HG02763 (cell line): ENCODE measurements at regions not wholly inside any gene's neighbourhood (a gene's known extent, or its start where the extent isn't known, plus 50 kb on each side); places are given as distances from the start of the nearest gene placed in this dataset.
"Not testable (repeated sequence)": the region's sequence is repeated elsewhere in the genome, so short reads cannot be mapped to it uniquely, and the experiment has no call there.

Experiments used
- ATAC-seq: cut with Tn5 transposase; IDR thresholded peaks from one replicate; pipeline ENCODE4 v1.9.1; 2021; ENCODE audit warnings: mild to moderate bottlenecking, moderate library complexity; ENCODE audit not compliant: unreplicated experiment

GRCh38 chr2:139730197-139730596, 950.0 kb upstream of the NXPH2 start:
- no peak for ATAC-seq

DNA sequence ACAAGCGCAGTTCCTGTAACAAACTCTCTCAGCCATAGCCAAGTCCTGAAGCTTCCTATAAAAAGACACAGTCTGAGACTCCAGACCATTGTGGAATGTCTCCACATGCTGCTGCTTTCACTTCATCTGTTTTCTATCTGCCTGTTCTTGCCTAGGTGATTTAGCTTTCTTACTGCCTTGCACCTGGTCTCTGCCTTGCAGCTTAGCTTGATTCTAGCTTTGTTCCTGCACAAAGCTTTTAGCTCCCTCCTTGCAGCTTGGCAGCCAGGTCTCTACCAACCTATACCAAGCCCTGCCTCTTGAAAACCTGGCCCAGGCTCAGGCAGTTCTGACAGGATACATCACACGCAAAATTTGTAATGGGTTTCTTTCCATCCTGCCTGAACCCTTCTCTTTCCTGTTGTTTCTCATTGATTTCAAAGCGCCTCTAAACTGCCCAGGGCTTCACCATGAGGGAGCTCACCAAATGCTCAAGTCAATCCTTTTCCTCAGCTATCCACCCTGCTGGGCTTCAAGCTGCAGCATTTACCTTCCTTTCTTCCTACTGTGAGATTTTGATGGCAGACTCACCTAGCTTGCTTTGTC, 941.3 kb upstream of the NXPH2 start:
- ATAC-seq, result no peak

GRCh38 chr2:139720056-139720455, 939.9 kb upstream of the NXPH2 start:
- no peak for ATAC-seq

DNA sequence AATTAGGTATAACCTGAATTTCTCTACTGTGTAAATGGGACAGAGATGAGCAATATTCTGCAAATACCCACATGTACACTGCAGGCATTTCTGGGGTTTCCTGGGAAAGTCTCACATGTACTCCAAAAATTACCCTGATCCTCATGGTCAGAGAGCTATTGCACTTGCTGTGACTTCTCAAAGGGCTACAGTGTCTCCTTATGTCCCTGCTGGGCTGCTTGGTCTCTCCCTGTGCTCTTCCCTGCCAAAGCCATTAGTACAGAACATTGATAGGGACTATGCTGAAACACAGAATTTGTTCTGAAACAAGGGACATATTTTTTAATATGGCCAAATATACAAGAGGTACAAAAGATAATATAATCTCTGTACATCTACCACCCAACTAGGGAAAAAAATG, 924.4 kb upstream of the NXPH2 start:
- ATAC-seq, result no peak

- ATAC-seq, result no peak
These were observed 914.1 kb upstream of the NXPH2 start for GRCh38 chr2:139694327-139694726.

DNA sequence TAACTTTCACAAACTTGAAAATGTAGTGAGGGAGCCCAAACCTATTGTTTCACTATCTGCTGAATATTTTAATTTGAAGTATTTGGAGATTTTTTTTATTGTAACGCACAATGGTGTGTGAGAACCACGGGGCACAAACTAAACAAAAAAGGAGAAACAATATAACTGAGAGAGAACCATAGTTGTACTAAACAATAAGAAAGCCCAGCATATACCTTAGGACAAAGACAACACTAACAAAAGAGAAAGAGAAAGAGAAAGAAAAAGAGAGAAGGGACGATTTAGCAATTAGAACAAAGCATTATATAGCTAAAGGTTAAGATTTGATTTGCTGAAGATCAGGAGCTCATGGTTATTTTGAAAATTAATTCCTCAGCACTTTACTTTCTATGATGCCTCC, 906.0 kb upstream of the NXPH2 start:
- no peak for ATAC-seq

GRCh38 chr2:139685090-139685983, 905.1 kb upstream of the NXPH2 start:
- ATAC-seq, result no peak

DNA sequence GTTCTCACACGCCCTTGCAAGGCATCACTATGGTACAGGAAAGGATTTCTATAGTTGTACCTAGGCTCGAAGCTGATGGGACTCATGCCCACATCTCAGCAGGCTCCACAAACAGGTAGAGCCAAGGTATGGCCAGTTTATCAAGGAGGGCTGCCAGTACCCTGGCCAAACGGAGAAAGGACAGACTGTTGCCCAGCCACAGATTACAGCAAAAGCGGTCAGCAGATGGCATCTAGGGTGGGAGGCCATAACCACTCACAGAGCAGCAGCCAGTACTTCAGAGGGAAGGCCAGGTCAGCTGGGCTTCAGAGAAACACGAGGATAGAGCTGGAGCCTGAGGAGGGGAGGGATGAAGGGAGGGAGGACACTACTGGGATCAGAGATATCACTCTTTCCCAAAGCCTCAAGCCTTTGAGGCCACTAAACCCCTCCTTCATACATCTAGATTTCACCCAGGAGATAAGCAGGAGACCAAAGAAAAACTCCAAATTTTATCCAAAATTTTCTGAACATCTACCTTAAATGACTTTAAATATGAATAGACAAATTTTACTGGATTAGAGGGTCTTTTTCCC, 904.2 kb upstream of the NXPH2 start:
- no peak for ATAC-seq

GRCh38 chr2:139674577-139674976, 894.4 kb upstream of the NXPH2 start:
- ATAC-seq, result no peak

DNA sequence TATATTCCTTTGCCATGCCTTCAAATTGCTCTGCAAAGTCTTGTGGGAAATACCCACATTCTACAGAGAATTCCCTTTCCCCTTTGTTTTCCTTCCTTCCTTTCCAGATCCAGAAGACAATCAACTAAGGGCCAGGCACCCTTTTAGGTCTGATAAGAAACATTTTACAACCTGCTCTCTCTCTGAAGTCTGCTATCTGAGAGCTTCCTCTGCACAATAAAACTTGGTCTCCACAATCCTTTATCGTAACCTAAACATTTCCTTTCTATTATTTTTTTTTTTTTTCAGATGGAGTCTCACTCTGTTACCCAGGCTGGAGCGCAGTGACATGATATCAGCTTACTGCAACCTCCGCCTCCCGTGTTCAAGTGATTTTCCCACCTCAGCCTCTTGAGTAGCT, 893.3 kb upstream of the NXPH2 start:
- not testable (repeated sequence) for ATAC-seq

GRCh38 chr2:139669675-139670074, 889.5 kb upstream of the NXPH2 start:
- ATAC-seq, result no peak

GRCh38 chr2:139652385-139652784, 872.2 kb upstream of the NXPH2 start:
- ATAC-seq, result no peak

DNA sequence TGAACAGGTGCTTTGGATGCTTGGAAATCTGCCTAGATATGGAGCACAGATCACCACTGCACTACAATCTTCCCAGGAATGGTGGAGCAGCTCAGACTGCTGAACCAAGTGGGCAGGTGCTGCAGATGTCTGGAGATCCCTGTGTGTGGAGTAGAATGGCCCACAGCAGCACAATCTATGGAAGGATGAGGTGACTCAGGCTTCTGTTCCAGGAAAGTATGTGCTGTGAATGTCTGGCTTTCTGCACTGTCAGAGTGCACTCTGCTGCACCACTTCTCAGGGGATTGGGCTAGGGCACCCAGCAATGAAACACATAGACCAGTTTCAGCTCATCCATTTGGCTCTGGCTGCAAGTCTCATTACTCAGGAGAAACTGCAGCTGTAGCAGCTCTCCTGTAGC, 865.4 kb upstream of the NXPH2 start:
- ATAC-seq, result no peak

DNA sequence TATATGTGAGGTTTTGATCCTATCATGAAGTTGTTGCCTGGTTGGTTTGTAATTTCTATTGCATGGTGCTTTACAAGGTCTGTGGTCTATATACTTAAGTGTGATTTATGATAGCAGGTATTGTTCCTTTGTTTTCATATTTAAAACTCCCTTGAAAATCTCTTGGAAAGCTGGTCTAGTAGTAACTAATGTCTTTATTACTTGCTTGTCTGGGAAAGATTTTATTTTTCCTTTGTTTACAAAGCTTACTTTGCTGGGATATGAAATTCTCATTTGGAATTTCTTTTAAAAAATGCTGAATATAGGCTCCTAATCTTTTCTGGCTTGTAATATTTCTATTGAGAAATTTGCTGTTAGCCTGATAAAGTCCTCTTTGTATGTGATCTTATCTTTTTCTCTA, 862.9 kb upstream of the NXPH2 start:
- ATAC-seq, result no peak

- ATAC-seq, result no peak
These were observed 851.8 kb upstream of the NXPH2 start for GRCh38 chr2:139631966-139632365.

- no peak for ATAC-seq
These were observed 848.7 kb upstream of the NXPH2 start for GRCh38 chr2:139628931-139629330.

GRCh38 chr2:139626128-139626527, 845.9 kb upstream of the NXPH2 start:
- no peak for ATAC-seq

GRCh38 chr2:139622691-139623090, 842.5 kb upstream of the NXPH2 start:
- no peak for ATAC-seq

DNA sequence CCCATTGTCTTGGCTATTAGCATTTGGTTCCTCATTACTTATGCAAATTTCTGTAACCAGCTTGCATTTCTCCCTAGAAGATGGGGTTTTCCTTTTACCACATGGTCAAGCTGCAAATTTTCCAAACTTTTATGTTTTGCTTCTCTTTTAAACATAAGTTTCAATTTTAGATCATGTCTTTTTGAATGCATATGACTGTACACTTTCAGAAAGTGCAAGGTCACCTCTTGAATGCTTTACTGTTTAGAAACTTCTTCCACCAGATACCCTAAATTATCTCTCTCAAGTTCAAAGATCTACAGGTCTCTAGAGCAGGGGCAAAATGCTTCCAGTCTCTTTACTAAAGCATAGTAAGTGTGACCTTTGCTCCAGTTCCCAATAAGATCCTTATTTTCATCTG, 837.6 kb upstream of the NXPH2 start:
- no peak for ATAC-seq

GRCh38 chr2:139613264-139613663, 833.1 kb upstream of the NXPH2 start:
- ATAC-seq, result no peak

GRCh38 chr2:139610512-139610911, 830.3 kb upstream of the NXPH2 start:
- no peak for ATAC-seq

DNA sequence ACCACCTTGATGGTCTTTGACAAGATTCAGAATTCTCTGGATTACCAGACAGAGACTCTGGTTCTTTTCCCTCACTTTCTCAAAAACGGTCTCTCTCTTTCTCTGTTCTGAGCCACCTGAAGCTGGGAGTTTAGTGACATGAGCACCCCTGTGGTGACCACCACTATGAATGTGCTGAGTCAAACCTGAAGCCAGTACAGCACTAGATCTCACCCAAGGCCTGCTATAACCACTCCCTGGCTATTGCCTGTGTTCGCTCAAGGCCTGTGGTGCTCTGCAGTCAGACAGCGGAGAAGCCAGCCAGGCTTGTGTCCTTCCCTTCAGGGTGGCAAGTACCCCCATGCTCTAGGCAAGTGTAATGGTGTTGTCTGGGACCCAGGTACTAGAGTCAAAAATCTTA, 828.9 kb upstream of the NXPH2 start:
- ATAC-seq, result no peak
